RWPE2 (cell line): ENCODE measurements at regions not wholly inside any gene's neighbourhood (a gene's known extent, or its start where the extent isn't known, plus 50 kb on each side); places are given as distances from the start of the nearest gene placed in this dataset.
A peak's percentile ranks its signal among the peaks of the same experiment; 100 is the strongest.
"Not testable (repeated sequence)": the region's sequence is repeated elsewhere in the genome, so short reads cannot be mapped to it uniquely, and the experiment has no call there.

Experiments used
- ATAC-seq: fragments of 200-7000 bp; cut with Tn5 transposase; 3 replicates; pipeline ENCODE4 v1.9.1; 2021; ENCODE audit warnings: low read depth
- DNase-seq: peaks from one replicate; pipeline ENCODE4 v3.0.0-alpha.2; 2020; ENCODE audit warnings: low spot score
- H3K27ac ChIP-seq: fragments of 450-650 bp; 2 replicates; pipeline ENCODE4 v1.5.1; 2017; ENCODE audit warnings: mild to moderate bottlenecking; ENCODE audit not compliant: poor library complexity, severe bottlenecking
- H3K27me3 ChIP-seq: fragments of 250-450 bp; sonication (Bioruptor Pico); 2 replicates; pipeline ENCODE4 v1.5.1; 2021; ENCODE audit warnings: mild to moderate bottlenecking, moderate library complexity; ENCODE audit not compliant: insufficient read depth, poor library complexity, severe bottlenecking
- H3K36me3 ChIP-seq: fragments of 250-450 bp; sonication (Bioruptor Pico); 2 replicates; pipeline ENCODE4 v1.5.1; 2020; ENCODE audit warnings: low read depth, mild to moderate bottlenecking, moderate library complexity
- H3K4me1 ChIP-seq: fragments of 250-450 bp; sonication (Bioruptor Pico); 2 replicates; pipeline ENCODE4 v1.5.1; 2021; ENCODE audit warnings: mild to moderate bottlenecking, moderate library complexity; ENCODE audit not compliant: insufficient read depth, poor library complexity, severe bottlenecking
- H3K4me3 ChIP-seq: fragments of 250-450 bp; sonication (Bioruptor Pico); 2 replicates; pipeline ENCODE4 v1.5.1; 2021; ENCODE audit warnings: mild to moderate bottlenecking, moderate library complexity; ENCODE audit not compliant: severe bottlenecking
- H3K9me3 ChIP-seq: fragments of 250-450 bp; sonication (Bioruptor Pico); 2 replicates; pipeline ENCODE4 v1.5.1; 2021; ENCODE audit warnings: mild to moderate bottlenecking, moderate library complexity; ENCODE audit not compliant: severe bottlenecking

- ATAC-seq, H3K4me3 ChIP-seq, H3K27ac ChIP-seq, H3K4me1 ChIP-seq, DNase-seq, H3K27me3 ChIP-seq, H3K9me3 ChIP-seq, H3K36me3 ChIP-seq: not testable (repeated sequence)
Observed at GRCh38 chr6:60574723-60575122, 1711.3 kb downstream of the KHDRBS2 start.

GRCh38 chr6:60572607-60573006 lies 1713.4 kb downstream of the KHDRBS2 start:
- not testable (repeated sequence) for H3K4me1 ChIP-seq, ATAC-seq, H3K9me3 ChIP-seq, H3K4me3 ChIP-seq, DNase-seq, H3K27ac ChIP-seq, H3K27me3 ChIP-seq, H3K36me3 ChIP-seq

GRCh38 chr6:60571293-60572016 lies 1714.6 kb downstream of the KHDRBS2 start:
- H3K4me1 ChIP-seq, H3K4me3 ChIP-seq, H3K27me3 ChIP-seq, H3K27ac ChIP-seq, DNase-seq, H3K36me3 ChIP-seq, H3K9me3 ChIP-seq: not testable (repeated sequence)
- ATAC-seq: peak; percentile 50; the same call in 2 of the 3 replicates

- not testable (repeated sequence) for H3K27me3 ChIP-seq, H3K27ac ChIP-seq, DNase-seq, H3K4me1 ChIP-seq, H3K9me3 ChIP-seq, H3K36me3 ChIP-seq, ATAC-seq, H3K4me3 ChIP-seq
Observed at GRCh38 chr6:60570599-60570998, 1715.4 kb downstream of the KHDRBS2 start.

GRCh38 chr6:60567447-60568187 lies 1718.4 kb downstream of the KHDRBS2 start:
- H3K27me3 ChIP-seq, H3K4me3 ChIP-seq, H3K9me3 ChIP-seq, DNase-seq, H3K36me3 ChIP-seq, H3K4me1 ChIP-seq: not testable (repeated sequence)
- H3K27ac ChIP-seq: peak overlapping the region; percentile 40
- peak; percentile 90 for ATAC-seq

GRCh38 chr6:60566387-60566786 lies 1719.6 kb downstream of the KHDRBS2 start:
- H3K27me3 ChIP-seq, H3K4me1 ChIP-seq, ATAC-seq, H3K36me3 ChIP-seq, DNase-seq, H3K4me3 ChIP-seq, H3K27ac ChIP-seq, H3K9me3 ChIP-seq: not testable (repeated sequence)

- ATAC-seq, H3K4me3 ChIP-seq, H3K27me3 ChIP-seq, H3K4me1 ChIP-seq, H3K9me3 ChIP-seq, H3K27ac ChIP-seq, H3K36me3 ChIP-seq, DNase-seq: not testable (repeated sequence)
Observed at GRCh38 chr6:60559702-60560101, 1726.3 kb downstream of the KHDRBS2 start.

GRCh38 chr6:60547340-60547739 lies 1738.7 kb downstream of the KHDRBS2 start:
- not testable (repeated sequence) for ATAC-seq, H3K9me3 ChIP-seq, H3K4me3 ChIP-seq, H3K36me3 ChIP-seq, H3K27ac ChIP-seq, DNase-seq, H3K4me1 ChIP-seq, H3K27me3 ChIP-seq

GRCh38 chr6:60524770-60525169 lies 1761.3 kb downstream of the KHDRBS2 start:
- H3K9me3 ChIP-seq, ATAC-seq, H3K27me3 ChIP-seq, H3K4me1 ChIP-seq, DNase-seq, H3K4me3 ChIP-seq, H3K27ac ChIP-seq, H3K36me3 ChIP-seq: not testable (repeated sequence)
